Activated T-cell treated with anti-CD3 and anti-CD28 coated beads, Interleukin-2, amount 50 U/mL, for 48 hours (primary cell): ENCODE measurements at regions not wholly inside any gene's neighbourhood (a gene's known extent, or its start where the extent isn't known, plus 50 kb on each side); places are given as distances from the start of the nearest gene placed in this dataset.

Experiments used
- DNase-seq, 2 experiments: peaks; one replicate each; pipeline ENCODE4 v3.0.0-alpha.2; 2020

DNA sequence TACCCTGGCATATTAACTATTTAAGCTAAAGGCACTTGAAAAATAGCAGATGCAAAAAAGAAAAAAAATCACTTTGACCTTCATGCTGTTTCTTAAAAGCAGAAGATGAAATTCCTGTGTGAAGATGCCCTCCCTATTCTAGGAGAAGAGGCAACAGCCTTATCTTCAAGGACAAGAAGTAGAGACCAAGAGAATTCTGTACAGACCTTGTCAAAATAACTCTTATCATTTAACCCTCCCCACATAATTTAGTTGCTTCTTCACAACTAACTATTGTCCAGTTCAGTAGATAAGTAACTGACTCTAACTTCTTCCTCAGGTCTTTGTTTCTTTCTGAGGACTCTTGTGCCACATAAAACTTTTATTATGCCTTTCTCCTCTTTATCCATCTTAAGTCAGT lies 72.0 kb upstream of the MARCHF10 start:
- no peak for DNase-seq

- DNase-seq = no peak
These were observed 68.7 kb upstream of the MARCHF10 start for GRCh38 chr17:62876673-62877405.

GRCh38 chr17:62876063-62876462 lies 67.9 kb upstream of the MARCHF10 start:
- DNase-seq = no peak

GRCh38 chr17:62875296-62875695 lies 67.2 kb upstream of the MARCHF10 start:
- DNase-seq = no peak

- no peak for DNase-seq
These were observed 63.2 kb upstream of the MARCHF10 start for GRCh38 chr17:62871291-62871690.

GRCh38 chr17:62870552-62870971 lies 62.4 kb upstream of the MARCHF10 start:
- DNase-seq = no peak

DNA sequence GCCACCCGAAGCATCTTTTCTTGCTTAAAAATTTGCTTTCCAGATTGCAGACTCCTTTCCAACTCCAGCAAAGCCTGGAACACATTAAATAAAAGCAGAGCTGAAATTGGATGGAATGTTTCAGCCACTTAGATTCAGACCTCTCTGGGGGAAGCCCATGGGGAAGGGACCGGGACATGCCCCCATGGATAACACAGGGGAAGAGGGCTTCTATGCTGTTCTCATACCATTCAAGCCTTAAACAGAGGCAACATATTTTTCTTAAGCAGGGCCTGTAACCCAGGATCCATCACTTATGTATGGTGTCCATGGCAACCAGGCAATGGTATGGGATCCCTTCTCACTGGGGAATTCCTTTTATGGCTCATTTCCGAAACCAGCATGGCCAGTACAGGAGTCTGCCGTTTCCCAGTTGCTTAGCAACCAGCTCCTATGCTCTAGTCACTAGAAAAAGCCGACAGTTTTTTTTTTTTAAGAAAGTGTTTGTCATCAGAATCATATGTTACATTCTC lies 62.0 kb upstream of the MARCHF10 start:
- DNase-seq = no peak

DNA sequence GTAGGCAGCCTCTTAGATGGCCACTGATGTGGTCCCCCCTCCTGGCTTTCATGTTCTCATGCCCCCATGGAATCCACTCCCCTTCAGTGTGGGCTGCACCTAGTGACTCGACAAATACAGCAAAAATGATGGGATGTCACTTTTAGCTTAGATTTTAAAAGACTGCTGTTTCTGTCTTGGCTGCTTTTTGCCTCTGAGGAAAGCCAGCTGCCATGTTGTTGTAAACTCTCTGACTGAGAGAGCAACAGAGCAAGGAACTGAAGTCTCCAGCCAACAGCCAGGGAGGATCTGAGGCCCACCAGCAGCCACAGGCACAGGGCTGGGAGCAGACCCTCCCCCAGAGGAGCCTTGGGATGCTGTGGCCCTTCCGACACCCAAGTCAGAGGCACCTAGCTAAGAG lies 60.6 kb upstream of the MARCHF10 start:
- no peak for DNase-seq

DNA sequence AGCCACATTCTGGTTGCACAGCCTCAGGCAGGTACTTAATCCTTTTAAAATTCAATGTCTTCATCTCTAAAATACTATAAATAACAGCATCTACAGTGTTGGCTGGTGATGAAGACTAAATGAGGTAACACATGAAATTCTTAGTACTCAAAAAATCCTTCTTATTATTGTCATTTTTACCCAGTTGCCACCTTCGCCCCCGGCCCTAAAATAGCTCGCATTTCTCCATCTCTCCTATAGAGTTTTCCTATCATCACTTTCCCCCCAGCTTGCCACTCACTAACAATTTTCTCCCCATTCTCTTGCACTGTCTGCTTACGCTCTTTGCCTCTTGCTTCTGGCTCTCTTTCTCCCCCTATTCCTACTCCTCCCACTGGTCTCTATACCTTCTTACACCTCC lies 59.9 kb upstream of the MARCHF10 start:
- DNase-seq = no peak

GRCh38 chr17:62867303-62867702 lies 59.2 kb upstream of the MARCHF10 start:
- DNase-seq = no peak

GRCh38 chr17:62866471-62866870 lies 58.4 kb upstream of the MARCHF10 start:
- DNase-seq = no peak

DNA sequence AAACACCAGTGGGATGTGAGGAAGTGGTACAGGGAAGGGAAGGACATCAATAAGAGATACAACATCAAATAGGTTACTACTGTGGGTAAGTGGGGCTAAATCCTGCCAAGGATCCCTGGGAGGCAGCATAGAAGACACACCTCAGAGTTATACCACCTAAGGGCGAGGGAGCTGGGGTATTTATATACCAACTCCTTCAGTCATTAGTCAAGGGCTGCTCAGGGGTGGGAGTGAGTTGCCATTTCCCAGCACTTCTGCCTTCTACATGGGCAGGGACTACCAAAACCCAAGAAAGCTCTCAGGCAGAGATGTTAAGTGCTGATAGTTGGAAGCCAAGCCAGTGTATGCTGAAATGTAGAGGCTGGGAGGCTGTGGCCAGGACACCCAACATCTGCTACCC lies 57.5 kb upstream of the MARCHF10 start:
- DNase-seq = no peak

DNA sequence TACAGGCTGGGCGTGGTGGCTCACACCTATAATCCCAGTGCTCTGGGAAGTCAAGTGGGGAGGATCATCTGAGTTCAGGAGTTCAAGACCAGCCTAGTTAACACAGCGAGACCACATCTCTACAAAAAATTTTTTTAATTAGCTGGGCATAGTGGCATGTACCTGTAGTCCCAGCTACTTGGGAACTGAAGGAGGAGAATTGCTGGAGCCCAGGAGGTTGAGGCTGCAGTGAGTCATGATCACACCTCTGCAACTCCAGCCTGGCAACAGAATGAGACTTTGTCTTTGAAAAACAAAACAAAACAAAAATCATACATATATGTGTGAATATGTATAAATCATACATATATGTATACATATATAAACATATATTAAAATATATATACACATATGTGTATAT lies 54.1 kb upstream of the MARCHF10 start:
- DNase-seq = no peak

DNA sequence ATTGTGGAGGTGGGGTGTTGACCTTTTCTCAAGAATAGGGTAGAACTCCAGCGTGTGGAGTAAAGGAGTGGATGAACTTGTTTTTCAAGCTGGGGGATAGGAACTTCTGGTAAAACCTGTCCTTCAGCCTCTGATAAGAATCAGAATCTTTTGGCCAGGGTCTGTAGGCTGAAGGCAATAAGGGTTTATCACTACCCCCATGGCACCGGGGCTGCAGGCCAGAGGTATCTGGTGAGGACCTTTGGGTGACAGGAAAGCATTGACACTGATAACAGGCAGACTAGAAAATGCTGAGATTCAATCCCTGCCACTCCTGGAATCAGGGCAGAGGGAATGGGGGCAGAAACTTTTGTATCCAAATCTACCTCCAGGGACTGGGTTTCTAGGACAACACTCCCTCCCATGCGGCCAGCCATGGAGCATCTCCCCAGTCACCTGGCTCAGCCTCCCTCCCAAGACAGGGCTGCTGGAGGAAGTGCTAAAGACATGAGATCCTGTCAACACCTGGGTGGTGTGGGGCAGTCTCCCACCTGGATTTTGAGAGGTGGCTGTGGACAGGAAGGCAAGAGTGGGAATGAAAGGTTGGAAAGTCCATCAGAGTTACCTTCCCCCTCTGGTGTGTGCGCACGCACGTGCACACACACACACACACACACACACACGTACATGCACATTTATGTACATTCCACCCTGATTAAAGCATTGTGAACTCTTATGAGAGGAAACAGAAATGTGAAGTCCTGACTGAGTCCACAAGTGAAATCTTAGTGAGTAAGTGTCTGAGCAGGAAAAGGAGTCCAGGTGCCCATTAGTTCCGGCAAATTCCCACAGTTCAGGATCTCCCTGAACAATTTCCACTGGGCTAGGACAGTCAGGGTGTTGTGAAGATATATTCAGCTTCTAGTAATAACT lies 53.1 kb upstream of the MARCHF10 start:
- no peak for DNase-seq

GRCh38 chr17:62859146-62859545 lies 51.0 kb upstream of the MARCHF10 start:
- DNase-seq = no peak
